ENCODE measurements at regions not wholly inside any gene's neighbourhood (a gene's known extent, or its start where the extent isn't known, plus 50 kb on each side); places are given as distances from the start of the nearest gene placed in this dataset.

GRCh38 chr5:68968429-68968828 is 125.4 kb upstream of the SLC30A5 start:
- no peak overlapping the region for H3K4me3 ChIP-seq
- H3K36me3 ChIP-seq, result no peaks in the 10 kb centered on the region
- H3K9me3 ChIP-seq, result no peaks in the 10 kb centered on the region
- DNase-seq, result no peak
- intact Hi-C loops (cut with DNase I), result loop anchor here in 2 of 4 donors (10.0 kb wide), 2 partner anchors 504 to 1724 kb away; no protein-coding TSS in a partner anchor
- H3K27ac ChIP-seq, result no peak overlapping the region
- TF ChIP-seq CTCF (IDR thresholded peaks at IDR 0.05) (no peak), POLR2A (IDR thresholded peaks at IDR 0.05) (no peak), EP300 (IDR thresholded peaks at IDR 0.05) (no peak)
- H3K4me1 ChIP-seq (ENCODE audit: insufficient read depth), result no peaks in the 10 kb centered on the region
- H3K27me3 ChIP-seq, result no peaks in the 10 kb centered on the region

- intact Hi-C loops (cut with DNase I), result no loop called here
These were observed 123.2 kb upstream of the SLC30A5 start for GRCh38 chr5:68970617-68971016.

GRCh38 chr5:68973696-68974095 is 120.1 kb upstream of the SLC30A5 start:
- intact Hi-C loops (cut with DNase I), result no loop called here
- Histone ChIP-seq H3K4me1 (ENCODE audit: insufficient read depth) (no peaks in the 10 kb centered on the region), H3K9me3 (no peaks in the 10 kb centered on the region), H3K36me3 (no peaks in the 10 kb centered on the region), H3K27ac (no peak overlapping the region), H3K4me3 (no peak overlapping the region), H3K27me3 (no peaks in the 10 kb centered on the region)
- no peak for DNase-seq
- WGBS, 3 donors, result 92 to 93% (median 92%) methylated on average over 5 of the region's 5 CpGs
- TF ChIP-seq POLR2A (IDR thresholded peaks at IDR 0.05) (no peak), EP300 (IDR thresholded peaks at IDR 0.05) (no peak), CTCF (IDR thresholded peaks at IDR 0.05) (no peak)

More at GRCh38 chr5:68970617-68971016, 123.2 kb upstream of the SLC30A5 start:
- Histone ChIP-seq H3K9me3 (no peaks in the 10 kb centered on the region), H3K4me1 (ENCODE audit: insufficient read depth) (no peaks in the 10 kb centered on the region), H3K4me3 (no peak overlapping the region), H3K27me3 (no peaks in the 10 kb centered on the region), H3K27ac (no peak overlapping the region), H3K36me3 (no peaks in the 10 kb centered on the region)
- WGBS, 3 donors, result 96 to 98% (median 98%) methylated on average over 5 of the region's 5 CpGs
- no peak for DNase-seq
- TF ChIP-seq EP300 (IDR thresholded peaks at IDR 0.05), result no peak

GRCh38 chr5:68983043-68983442 is 110.8 kb upstream of the SLC30A5 start:
- H3K4me3 ChIP-seq, result no peak overlapping the region
- no peaks in the 10 kb centered on the region for H3K4me1 ChIP-seq (ENCODE audit: insufficient read depth)
- no peaks in the 10 kb centered on the region for H3K9me3 ChIP-seq
- WGBS, 3 donors, result 70 to 77% (median 70%) methylated on average over 2 of the region's 2 CpGs
- intact Hi-C loops (cut with DNase I), result no loop called here
- no peaks in the 10 kb centered on the region for H3K36me3 ChIP-seq
- H3K27ac ChIP-seq, result no peak overlapping the region
- DNase-seq, result no peak
- no peaks in the 10 kb centered on the region for H3K27me3 ChIP-seq
- TF ChIP-seq EP300 (IDR thresholded peaks at IDR 0.05) (no peak), CTCF (IDR thresholded peaks at IDR 0.05) (no peak), POLR2A (IDR thresholded peaks at IDR 0.05) (no peak)

GRCh38 chr5:68983959-68984358 is 109.9 kb upstream of the SLC30A5 start:
- no peaks in the 10 kb centered on the region for H3K27me3 ChIP-seq
- TF ChIP-seq POLR2A (IDR thresholded peaks at IDR 0.05) (no peak), EP300 (IDR thresholded peaks at IDR 0.05) (no peak), CTCF (IDR thresholded peaks at IDR 0.05) (no peak)
- WGBS, 3 donors, result 71 to 77% (median 72%) methylated on average over 3 of the region's 3 CpGs
- H3K9me3 ChIP-seq, result no peaks in the 10 kb centered on the region
- no peaks in the 10 kb centered on the region for H3K4me1 ChIP-seq (ENCODE audit: insufficient read depth)
- no peak for DNase-seq
- no peak overlapping the region for H3K4me3 ChIP-seq
- intact Hi-C loops (cut with DNase I), result no loop called here
- H3K27ac ChIP-seq, result no peak overlapping the region
- H3K36me3 ChIP-seq, result no peaks in the 10 kb centered on the region

Data from ovary (tissue), 7 donors.